ENCODE measurements at regions not wholly inside any gene's neighbourhood (a gene's known extent, or its start where the extent isn't known, plus 50 kb on each side); places are given as distances from the start of the nearest gene placed in this dataset.
A peak's percentile ranks its signal among the peaks of the same experiment; 100 is the strongest.

- TF ChIP-seq PREB (CRISPR knock-in tag; IDR thresholded peaks at IDR 0.05) (no peak), FLYWCH1 (CRISPR knock-in tag; IDR thresholded peaks at IDR 0.05) (no peak), MXD4 (CRISPR knock-in tag; IDR thresholded peaks at IDR 0.05) (no peak), HNF1B (CRISPR knock-in tag; IDR thresholded peaks at IDR 0.05) (no peak), ZNF136 (CRISPR knock-in tag; IDR thresholded peaks at IDR 0.05; ENCODE audit: low read depth) (no peak), ZNF512 (CRISPR knock-in tag; IDR thresholded peaks at IDR 0.05) (no peak), GRHL1 (CRISPR knock-in tag; conservative IDR thresholded peaks at IDR 0.05) (no peak), MIER2 (CRISPR knock-in tag; IDR thresholded peaks at IDR 0.05) (0 out of 2 replicates have a peak, but pooled peaks have one; percentile 45), CREB3 (CRISPR knock-in tag; IDR thresholded peaks at IDR 0.05) (no peak), FUBP1 (CRISPR knock-in tag; IDR thresholded peaks at IDR 0.05; ENCODE audit: borderline replicate concordance) (no peak), FOXP4 (CRISPR knock-in tag; IDR thresholded peaks at IDR 0.05) (no peak), ZNF460 (CRISPR knock-in tag; IDR thresholded peaks at IDR 0.05; ENCODE audit: borderline replicate concordance) (no peak), ATRX (CRISPR knock-in tag; IDR thresholded peaks at IDR 0.05; ENCODE audit: borderline replicate concordance) (no peak), CBFB (CRISPR knock-in tag; IDR thresholded peaks at IDR 0.05) (no peak), GMEB2 (CRISPR knock-in tag; IDR thresholded peaks at IDR 0.05; ENCODE audit: low read depth) (no peak)
These were observed 325.8 kb upstream of the DIO3 start (continued) for GRCh38 chr14:101235335-101236103.
